Upper lobe of right lung (tissue), 1 donor: ENCODE measurements at regions not wholly inside any gene's neighbourhood (a gene's known extent, or its start where the extent isn't known, plus 50 kb on each side); places are given as distances from the start of the nearest gene placed in this dataset.

Source experiments
- ATAC-seq: fragments of 200-7000 bp; cut with Tn5 transposase; one replicate; pipeline ENCODE4 v1.9.1; 2020; ENCODE audit warnings: mild to moderate bottlenecking, moderate library complexity
- DNase-seq: peaks from one replicate; pipeline ENCODE4 v3.0.0-alpha.2; 2020
- H3K27ac ChIP-seq: fragments of 200-600 bp; one replicate; pipeline ENCODE4 v1.8.0; 2022
- H3K27me3 ChIP-seq: fragments of 200-600 bp; one replicate; pipeline ENCODE4 v1.8.0; 2022; ENCODE audit warnings: mild to moderate bottlenecking
- H3K36me3 ChIP-seq: fragments of 200-600 bp; one replicate; pipeline ENCODE4 v1.8.0; 2022
- H3K4me1 ChIP-seq: fragments of 200-600 bp; one replicate; pipeline ENCODE4 v1.8.0; 2022
- H3K4me3 ChIP-seq: fragments of 200-600 bp; one replicate; pipeline ENCODE4 v1.8.0; 2022; ENCODE audit warnings: mild to moderate bottlenecking
- H3K9me3 ChIP-seq: fragments of 200-600 bp; one replicate; pipeline ENCODE4 v1.8.0; 2022
- CTCF ChIP-seq: fragments of 200-600 bp; IDR thresholded peaks from one replicate; pipeline ENCODE4 v1.8.0; 2022; ENCODE audit warnings: antibody characterized with exemption
- intact Hi-C: fragments of 100-400 bp; cut with DNase I; formaldehyde crosslinking; loops from one replicate; pipeline ENCODE4 v1.11.0; 2022
- donor health status: DM: no; HTN: yes; CAD: no; lungs with severe emphysema.

DNA sequence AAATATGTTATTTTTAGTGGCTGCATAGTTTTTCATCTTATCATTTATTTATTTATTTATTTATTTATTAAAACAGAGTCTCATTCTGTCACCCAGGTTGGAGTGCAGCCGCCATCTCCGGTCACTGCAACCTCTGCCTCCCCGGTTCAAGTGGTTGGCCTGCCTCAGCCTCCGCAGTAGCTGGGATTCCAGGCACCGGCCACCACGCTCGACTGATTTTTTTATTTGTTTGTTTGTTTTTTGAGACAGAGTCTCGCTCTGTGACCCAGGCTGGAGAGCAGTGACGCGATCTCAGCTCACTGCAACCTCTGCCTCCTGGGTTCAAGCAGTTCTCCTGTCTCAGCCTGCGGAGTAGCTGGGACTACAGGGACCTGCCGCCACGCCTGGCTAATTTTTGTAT, 262.9 kb upstream of the DDI1 start:
- no peak for ATAC-seq

GRCh38 chr11:103779054-103779453, 257.4 kb upstream of the DDI1 start:
- Histone ChIP-seq H3K9me3 (no peaks in the 10 kb centered on the region), H3K27ac (no peak overlapping the region), H3K36me3 (no peaks in the 10 kb centered on the region), H3K27me3 (no peaks in the 10 kb centered on the region), H3K4me3 (no peak overlapping the region), H3K4me1 (no peaks in the 10 kb centered on the region)
- DNase-seq: no peak
- no peak for TF ChIP-seq CTCF
- no peak for ATAC-seq
- intact Hi-C loops: no loop called here

More for the DNA sequence above, 262.9 kb upstream of the DDI1 start:
- H3K36me3 ChIP-seq: no peaks in the 10 kb centered on the region
- no peaks in the 10 kb centered on the region for H3K9me3 ChIP-seq
- intact Hi-C loops: no loop called here
- H3K27ac ChIP-seq: no peak overlapping the region
- no peaks in the 10 kb centered on the region for H3K4me1 ChIP-seq
- DNase-seq: peak; percentile 55
- H3K27me3 ChIP-seq: no peaks in the 10 kb centered on the region
- no peak for TF ChIP-seq CTCF
- no peak overlapping the region for H3K4me3 ChIP-seq

GRCh38 chr11:103789952-103790351, 246.5 kb upstream of the DDI1 start:
- no peaks in the 10 kb centered on the region for H3K9me3 ChIP-seq
- no peak overlapping the region for H3K27ac ChIP-seq
- H3K4me3 ChIP-seq: no peak overlapping the region
- DNase-seq: no peak
- no peaks in the 10 kb centered on the region for H3K4me1 ChIP-seq
- no peak for ATAC-seq
- H3K27me3 ChIP-seq: no peaks in the 10 kb centered on the region
- no peak for TF ChIP-seq CTCF
- intact Hi-C loops: no loop called here
- H3K36me3 ChIP-seq: no peaks in the 10 kb centered on the region

GRCh38 chr11:103792981-103793468, 243.4 kb upstream of the DDI1 start:
- no peak for TF ChIP-seq CTCF

DNA sequence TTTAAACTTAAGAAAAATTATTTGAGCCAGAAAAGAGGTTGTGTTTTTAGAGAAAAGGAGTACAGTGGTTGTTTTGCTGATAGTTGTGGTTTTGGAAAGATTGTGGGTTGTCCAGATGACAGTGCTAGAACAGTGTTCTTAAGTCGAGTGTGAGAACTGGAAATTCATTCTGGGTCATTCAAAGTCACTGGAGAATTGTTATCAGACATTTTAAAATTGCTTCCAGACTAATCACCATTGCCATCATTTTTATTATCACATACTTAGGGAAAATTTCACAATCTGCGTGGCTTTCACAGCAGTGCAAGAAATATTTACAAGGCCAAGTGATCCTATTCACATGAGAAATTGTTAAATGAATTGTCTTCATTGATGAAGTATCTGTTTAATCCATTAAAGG, 242.2 kb upstream of the DDI1 start:
- intact Hi-C loops: no loop called here
- no peak for ATAC-seq

More at GRCh38 chr11:103792981-103793468, 243.4 kb upstream of the DDI1 start:
- no peaks in the 10 kb centered on the region for H3K4me1 ChIP-seq
- ATAC-seq (no peak), DNase-seq (no peak)
- H3K9me3 ChIP-seq: no peaks in the 10 kb centered on the region
- H3K4me3 ChIP-seq: no peak overlapping the region
- H3K27ac ChIP-seq: no peak overlapping the region
- intact Hi-C loops: no loop called here
- no peaks in the 10 kb centered on the region for H3K36me3 ChIP-seq
- no peaks in the 10 kb centered on the region for H3K27me3 ChIP-seq

More for the DNA sequence above, 242.2 kb upstream of the DDI1 start:
- Histone ChIP-seq H3K36me3 (no peaks in the 10 kb centered on the region), H3K4me3 (no peak overlapping the region), H3K9me3 (no peaks in the 10 kb centered on the region), H3K4me1 (no peaks in the 10 kb centered on the region), H3K27ac (no peak overlapping the region), H3K27me3 (no peaks in the 10 kb centered on the region)
- no peak for DNase-seq
- TF ChIP-seq CTCF: no peak
